Vagina (tissue), 2 donors: ENCODE measurements at regions not wholly inside any gene's neighbourhood (a gene's known extent, or its start where the extent isn't known, plus 50 kb on each side); places are given as distances from the start of the nearest gene placed in this dataset.

Experiments used
- POLR2A ChIP-seq, 2 donors: fragments of 450-650 bp; IDR thresholded peaks; one replicate each; pipeline ENCODE4 v1.6.1; 2017; ENCODE audit warnings: antibody characterized with exemption in 2 of 2, mild to moderate bottlenecking in 2 of 2, moderate library complexity in 2 of 2
- POLR2AphosphoS5 ChIP-seq, 2 donors: sonication (generic); formaldehyde crosslinking; IDR thresholded peaks; one replicate each; pipeline ENCODE4 v1.9.0; 2017; ENCODE audit warnings: antibody characterized with exemption in 2 of 2, mild to moderate bottlenecking in 2 of 2, low read depth in 1 of 2; ENCODE audit not compliant: insufficient read depth in 1 of 2
- TF ChIP-seq, protein P1 (sequence below), 3 experiments: fragments of 450-650 bp in 2 of 3; fragments of 200-600 bp in 1 of 3; sonication (generic) in 1 of 3; IDR thresholded peaks; one replicate each; pipeline ENCODE4 v1.5.1; 2017 to 2019; ENCODE audit warnings: antibody characterized with exemption in 3 of 3, mild to moderate bottlenecking in 2 of 3, moderate library complexity in 2 of 3

DNA sequence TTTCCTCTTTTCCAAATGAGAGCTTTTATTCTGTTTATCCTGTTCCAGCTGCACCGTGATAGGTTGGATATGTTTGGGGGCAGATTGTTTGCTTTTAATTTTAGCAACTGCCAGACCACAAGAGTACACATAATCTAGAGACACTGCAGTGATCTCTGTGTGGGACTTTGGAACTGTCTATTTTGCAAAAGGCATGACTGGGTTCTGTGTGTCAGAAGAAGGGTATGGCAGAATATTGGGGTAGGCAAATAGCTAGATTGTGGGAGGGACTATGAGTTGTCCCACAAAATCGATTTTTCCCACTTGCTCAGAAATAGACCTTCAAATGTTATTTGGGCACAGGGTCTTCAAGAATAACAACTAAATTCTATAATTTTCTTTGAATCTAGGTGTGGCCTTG is 275.9 kb upstream of the KITLG start:
- TF ChIP-seq, protein P1, sequence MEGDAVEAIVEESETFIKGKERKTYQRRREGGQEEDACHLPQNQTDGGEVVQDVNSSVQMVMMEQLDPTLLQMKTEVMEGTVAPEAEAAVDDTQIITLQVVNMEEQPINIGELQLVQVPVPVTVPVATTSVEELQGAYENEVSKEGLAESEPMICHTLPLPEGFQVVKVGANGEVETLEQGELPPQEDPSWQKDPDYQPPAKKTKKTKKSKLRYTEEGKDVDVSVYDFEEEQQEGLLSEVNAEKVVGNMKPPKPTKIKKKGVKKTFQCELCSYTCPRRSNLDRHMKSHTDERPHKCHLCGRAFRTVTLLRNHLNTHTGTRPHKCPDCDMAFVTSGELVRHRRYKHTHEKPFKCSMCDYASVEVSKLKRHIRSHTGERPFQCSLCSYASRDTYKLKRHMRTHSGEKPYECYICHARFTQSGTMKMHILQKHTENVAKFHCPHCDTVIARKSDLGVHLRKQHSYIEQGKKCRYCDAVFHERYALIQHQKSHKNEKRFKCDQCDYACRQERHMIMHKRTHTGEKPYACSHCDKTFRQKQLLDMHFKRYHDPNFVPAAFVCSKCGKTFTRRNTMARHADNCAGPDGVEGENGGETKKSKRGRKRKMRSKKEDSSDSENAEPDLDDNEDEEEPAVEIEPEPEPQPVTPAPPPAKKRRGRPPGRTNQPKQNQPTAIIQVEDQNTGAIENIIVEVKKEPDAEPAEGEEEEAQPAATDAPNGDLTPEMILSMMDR (IDR thresholded peaks at IDR 0.05) = no peak
- TF ChIP-seq POLR2A (IDR thresholded peaks at IDR 0.05) (no peak), POLR2AphosphoS5 (IDR thresholded peaks at IDR 0.05; ENCODE audit: insufficient read depth in 1 of 2, low read depth in 1 of 2) (no peak)
